ENCODE measurements at regions not wholly inside any gene's neighbourhood (a gene's known extent, or its start where the extent isn't known, plus 50 kb on each side); places are given as distances from the start of the nearest gene placed in this dataset.

GRCh38 chr10:6319119-6319518 is 116.4 kb downstream of the PFKFB3 start:
- H3K18ac ChIP-seq (ENCODE audit: low read depth in 1 of 2, low read length in 2 of 2), result no peak overlapping the region
- H3K9me3 ChIP-seq (ENCODE audit: control insufficient read depth, low read length), result peaks cover 3% of the 10 kb centered on the region
- H3K27me3 ChIP-seq (ENCODE audit: control insufficient read depth in 1 of 2, insufficient read depth in 1 of 2, low read length in 2 of 2), result peaks cover 4 to 57% of the 10 kb centered on the region in 2 experiments
- H2AK5ac ChIP-seq (ENCODE audit: low read length, severe bottlenecking), result no peak overlapping the region
- H3K9ac ChIP-seq (ENCODE audit: low read length), result no peak overlapping the region
- H3K36me3 ChIP-seq (ENCODE audit: control insufficient read depth in 1 of 2, insufficient read depth in 2 of 2, low read depth in 1 of 2, low read length in 2 of 2), result no peaks in the 10 kb centered on the region
- H4K91ac ChIP-seq (ENCODE audit: low read length), result no peak overlapping the region
- H2AFZ ChIP-seq (ENCODE audit: low read depth, low read length), result no peak overlapping the region
- no peak overlapping the region for H2BK12ac ChIP-seq (ENCODE audit: low read length in 2 of 2)
- H3K4me2 ChIP-seq (ENCODE audit: low read length, poor library complexity, severe bottlenecking), result no peak overlapping the region
- H2BK15ac ChIP-seq (ENCODE audit: low read depth, poor library complexity, severe bottlenecking), result no peak overlapping the region
- H3K4me1 ChIP-seq (ENCODE audit: control insufficient read depth, insufficient read depth, low read depth, low read length), result peaks cover 11% of the 10 kb centered on the region
- no peak overlapping the region for H3K4me3 ChIP-seq (ENCODE audit: insufficient read depth in 1 of 2, low read depth in 1 of 2, low read length in 2 of 2)
- H2BK120ac ChIP-seq (ENCODE audit: low read depth, low read length), result no peak overlapping the region
- DNase-seq, result no peak
- no peak overlapping the region for H3K23ac ChIP-seq (ENCODE audit: low read length in 2 of 2)
- H3K79me1 ChIP-seq (replicated peaks; ENCODE audit: low read length, poor library complexity, severe bottlenecking), result no peaks in the 10 kb centered on the region
- H2BK5ac ChIP-seq (ENCODE audit: low read depth, low read length, poor library complexity, severe bottlenecking), result no peak overlapping the region
- H4K8ac ChIP-seq (ENCODE audit: low read length), result no peak overlapping the region
- H3K27ac ChIP-seq (ENCODE audit: low read length, poor library complexity, severe bottlenecking), result no peak overlapping the region
- no peak overlapping the region for H3K4ac ChIP-seq (ENCODE audit: low read depth in 1 of 2, low read length in 2 of 2)
- H3K14ac ChIP-seq (ENCODE audit: low read length in 2 of 2), result no peak overlapping the region

GRCh38 chr10:6320320-6321010 is 117.7 kb downstream of the PFKFB3 start:
- peak overlapping the region; percentile 1 for H2AK5ac ChIP-seq (ENCODE audit: low read length, severe bottlenecking)
- H3K79me1 ChIP-seq (replicated peaks; ENCODE audit: low read length, poor library complexity, severe bottlenecking), result no peaks in the 10 kb centered on the region
- no peak overlapping the region for H3K4me3 ChIP-seq (ENCODE audit: insufficient read depth in 1 of 2, low read depth in 1 of 2, low read length in 2 of 2)
- H4K8ac ChIP-seq (ENCODE audit: low read length), result no peak overlapping the region
- H3K23ac ChIP-seq (ENCODE audit: low read length in 2 of 2), result no peak overlapping the region
- H2AFZ ChIP-seq (ENCODE audit: low read depth, low read length), result no peak overlapping the region
- H2BK120ac ChIP-seq (ENCODE audit: low read depth, low read length), result no peak overlapping the region
- H3K9ac ChIP-seq (ENCODE audit: low read length), result no peak overlapping the region
- H3K4me1 ChIP-seq (ENCODE audit: control insufficient read depth, insufficient read depth, low read depth, low read length), result peaks cover 6% of the 10 kb centered on the region
- peaks cover 3% of the 10 kb centered on the region for H3K9me3 ChIP-seq (ENCODE audit: control insufficient read depth, low read length)
- H3K18ac ChIP-seq (ENCODE audit: low read depth in 1 of 2, low read length in 2 of 2), result peak overlapping the region in 1 of 2 experiments; percentile 38
- peak overlapping the region in 1 of 2 experiments; percentile 51 for H2BK12ac ChIP-seq (ENCODE audit: low read length in 2 of 2)
- no peak overlapping the region for H3K4me2 ChIP-seq (ENCODE audit: low read length, poor library complexity, severe bottlenecking)
- H3K27ac ChIP-seq (ENCODE audit: low read length, poor library complexity, severe bottlenecking), result no peak overlapping the region
- peaks cover 4 to 47% of the 10 kb centered on the region in 2 experiments for H3K27me3 ChIP-seq (ENCODE audit: control insufficient read depth in 1 of 2, insufficient read depth in 1 of 2, low read length in 2 of 2)
- no peak overlapping the region for H2BK5ac ChIP-seq (ENCODE audit: low read depth, low read length, poor library complexity, severe bottlenecking)
- no peaks in the 10 kb centered on the region for H3K36me3 ChIP-seq (ENCODE audit: control insufficient read depth in 1 of 2, insufficient read depth in 2 of 2, low read depth in 1 of 2, low read length in 2 of 2)
- WGBS, result 93% methylated on average over 5 of the region's 6 CpGs
- no peak overlapping the region for H3K4ac ChIP-seq (ENCODE audit: low read depth in 1 of 2, low read length in 2 of 2)
- no peak overlapping the region for H3K14ac ChIP-seq (ENCODE audit: low read length in 2 of 2)
- no peak overlapping the region for H4K91ac ChIP-seq (ENCODE audit: low read length)
- no peak overlapping the region for H2BK15ac ChIP-seq (ENCODE audit: low read depth, poor library complexity, severe bottlenecking)
- DNase-seq, result no peak

- H3K27ac ChIP-seq (ENCODE audit: low read length, poor library complexity, severe bottlenecking), result no peak overlapping the region
- 50% methylated on average over 9 of the region's 9 CpGs for WGBS
- no peak overlapping the region for H3K4me2 ChIP-seq (ENCODE audit: low read length, poor library complexity, severe bottlenecking)
- H3K4ac ChIP-seq (ENCODE audit: low read depth in 1 of 2, low read length in 2 of 2), result peak overlapping the region in 1 of 2 experiments; percentile 60
- no peak overlapping the region for H3K14ac ChIP-seq (ENCODE audit: low read length in 2 of 2)
- H3K79me1 ChIP-seq (replicated peaks; ENCODE audit: low read length, poor library complexity, severe bottlenecking), result no peaks in the 10 kb centered on the region
- H3K27me3 ChIP-seq (ENCODE audit: control insufficient read depth in 1 of 2, insufficient read depth in 1 of 2, low read length in 2 of 2), result peaks cover 1 to 35% of the 10 kb centered on the region in 2 experiments
- no peak overlapping the region for H2BK5ac ChIP-seq (ENCODE audit: low read depth, low read length, poor library complexity, severe bottlenecking)
- H2BK15ac ChIP-seq (ENCODE audit: low read depth, poor library complexity, severe bottlenecking), result no peak overlapping the region
- H2AK5ac ChIP-seq (ENCODE audit: low read length, severe bottlenecking), result no peak overlapping the region
- H3K18ac ChIP-seq (ENCODE audit: low read depth in 1 of 2, low read length in 2 of 2), result peak overlapping the region in 1 of 2 experiments; percentile 10
- H4K91ac ChIP-seq (ENCODE audit: low read length), result no peak overlapping the region
- H2BK12ac ChIP-seq (ENCODE audit: low read length in 2 of 2), result no peak overlapping the region
- peaks cover 2% of the 10 kb centered on the region for H3K9me3 ChIP-seq (ENCODE audit: control insufficient read depth, low read length)
- H3K36me3 ChIP-seq (ENCODE audit: control insufficient read depth in 1 of 2, insufficient read depth in 2 of 2, low read depth in 1 of 2, low read length in 2 of 2), result no peaks in the 10 kb centered on the region
- no peak overlapping the region for H4K8ac ChIP-seq (ENCODE audit: low read length)
- no peak overlapping the region for H3K4me3 ChIP-seq (ENCODE audit: insufficient read depth in 1 of 2, low read depth in 1 of 2, low read length in 2 of 2)
- peak; percentile 70 for DNase-seq
- H2BK120ac ChIP-seq (ENCODE audit: low read depth, low read length), result no peak overlapping the region
- H3K9ac ChIP-seq (ENCODE audit: low read length), result no peak overlapping the region
- no peak overlapping the region for H2AFZ ChIP-seq (ENCODE audit: low read depth, low read length)
- H3K4me1 ChIP-seq (ENCODE audit: control insufficient read depth, insufficient read depth, low read depth, low read length), result peaks cover 6% of the 10 kb centered on the region
- no peak overlapping the region for H3K23ac ChIP-seq (ENCODE audit: low read length in 2 of 2)
Observed at GRCh38 chr10:6321880-6322279, 119.1 kb downstream of the PFKFB3 start.

GRCh38 chr10:6322805-6323204 is 120.1 kb downstream of the PFKFB3 start:
- Histone ChIP-seq H3K27ac (ENCODE audit: low read length, poor library complexity, severe bottlenecking) (no peak overlapping the region), H3K4me3 (ENCODE audit: insufficient read depth in 1 of 2, low read depth in 1 of 2, low read length in 2 of 2) (no peak overlapping the region), H3K18ac (ENCODE audit: low read depth in 1 of 2, low read length in 2 of 2) (no peak overlapping the region), H3K9ac (ENCODE audit: low read length) (no peak overlapping the region), H2BK15ac (ENCODE audit: low read depth, poor library complexity, severe bottlenecking) (no peak overlapping the region), H3K4ac (ENCODE audit: low read depth in 1 of 2, low read length in 2 of 2) (no peak overlapping the region), H2BK12ac (ENCODE audit: low read length in 2 of 2) (no peak overlapping the region), H2BK5ac (ENCODE audit: low read depth, low read length, poor library complexity, severe bottlenecking) (no peak overlapping the region), H2AK5ac (ENCODE audit: low read length, severe bottlenecking) (no peak overlapping the region), H4K8ac (ENCODE audit: low read length) (no peak overlapping the region), H3K9me3 (ENCODE audit: control insufficient read depth, low read length) (no peaks in the 10 kb centered on the region), H2AFZ (ENCODE audit: low read depth, low read length) (no peak overlapping the region), H2BK120ac (ENCODE audit: low read depth, low read length) (no peak overlapping the region), H3K23ac (ENCODE audit: low read length in 2 of 2) (no peak overlapping the region), H4K91ac (ENCODE audit: low read length) (no peak overlapping the region), H3K4me1 (ENCODE audit: control insufficient read depth, insufficient read depth, low read depth, low read length) (peaks cover 6% of the 10 kb centered on the region), H3K14ac (ENCODE audit: low read length in 2 of 2) (no peak overlapping the region), H3K27me3 (ENCODE audit: control insufficient read depth in 1 of 2, insufficient read depth in 1 of 2, low read length in 2 of 2) (peaks cover 0 to 31% of the 10 kb centered on the region in 2 experiments), H3K36me3 (ENCODE audit: control insufficient read depth in 1 of 2, insufficient read depth in 2 of 2, low read depth in 1 of 2, low read length in 2 of 2) (no peaks in the 10 kb centered on the region), H3K4me2 (ENCODE audit: low read length, poor library complexity, severe bottlenecking) (no peak overlapping the region), H3K79me1 (replicated peaks; ENCODE audit: low read length, poor library complexity, severe bottlenecking) (no peaks in the 10 kb centered on the region)
- DNase-seq, result no peak
- WGBS, result no CpG with 5 or more reads among the region's 3 CpGs
